SU-DHL-6 (cell line): ENCODE measurements at regions not wholly inside any gene's neighbourhood (a gene's known extent, or its start where the extent isn't known, plus 50 kb on each side); places are given as distances from the start of the nearest gene placed in this dataset.

Experiments used
- H2AFZ ChIP-seq: fragments of 200-600 bp; sonication (generic); 2 replicates; pipeline ENCODE4 v1.6.1; 2014; ENCODE audit warnings: low read depth, mild to moderate bottlenecking, moderate library complexity, mixed read lengths, antibody characterized with exemption, low read length; ENCODE audit not compliant: severe bottlenecking
- H3F3A ChIP-seq: fragments of 200-600 bp; shearing (Covaris generic); 2 replicates; pipeline ENCODE4 v1.6.0; 2016; ENCODE audit warnings: antibody characterized with exemption, mild to moderate bottlenecking; ENCODE audit not compliant: insufficient read depth
- H3K27ac ChIP-seq: fragments of 200-600 bp; sonication (generic); 2 replicates; pipeline ENCODE4 v1.5.1; 2016; ENCODE audit warnings: low read depth, mild to moderate bottlenecking, low read length, moderate library complexity, mixed read lengths
- H3K27me3 ChIP-seq: fragments of 200-600 bp; sonication (generic), shearing (Covaris generic); 2 replicates; pipeline ENCODE4 v1.6.0; 2014; ENCODE audit warnings: mild to moderate bottlenecking, low read length
- H3K36me3 ChIP-seq: fragments of 200-600 bp; sonication (generic); 2 replicates; pipeline ENCODE4 v1.6.1; 2014; ENCODE audit warnings: mild to moderate bottlenecking, low read length, mixed read lengths
- H3K4me2 ChIP-seq: fragments of 300-600, 200-600 bp; shearing (Covaris generic), sonication (generic); 2 replicates; pipeline ENCODE4 v1.6.0; 2014; ENCODE audit warnings: low read length, low read depth, mild to moderate bottlenecking; ENCODE audit not compliant: poor library complexity, severe bottlenecking
- H3K4me3 ChIP-seq: fragments of 200-600 bp; sonication (generic); 2 replicates; pipeline ENCODE4 v1.5.1; 2014; ENCODE audit warnings: antibody characterized with exemption, low read length, mild to moderate bottlenecking, mixed read lengths; ENCODE audit not compliant: insufficient read depth, poor library complexity, severe bottlenecking
- H3K79me2 ChIP-seq: fragments of 200-600 bp; sonication (generic); 2 replicates; pipeline ENCODE4 v1.6.1; 2014; ENCODE audit warnings: mild to moderate bottlenecking, low read length, moderate library complexity; ENCODE audit not compliant: insufficient read depth
- H3K9ac ChIP-seq: fragments of 200-600 bp; sonication (generic); 2 replicates; pipeline ENCODE4 v1.7.0; 2014; ENCODE audit warnings: mild to moderate bottlenecking, low read length
- H3K9me2 ChIP-seq: fragments of 200-600 bp; sonication (generic); replicated peaks from 2 replicates; pipeline ENCODE4 v1.6.1; 2014; ENCODE audit warnings: low read length; ENCODE audit not compliant: insufficient read depth
- H3K9me3 ChIP-seq: fragments of 200-600 bp; sonication (generic); 2 replicates; pipeline ENCODE4 v1.6.1; 2014; ENCODE audit warnings: low read length, mixed read lengths; ENCODE audit not compliant: insufficient read depth
- H4K20me1 ChIP-seq: fragments of 200-600 bp; sonication (generic); 2 replicates; pipeline ENCODE4 v1.6.1; 2014; ENCODE audit warnings: low read depth, mild to moderate bottlenecking, antibody characterized with exemption, low read length, moderate library complexity, mixed read lengths
- CTCF ChIP-seq: fragments of 200-600 bp; sonication (generic); IDR thresholded peaks from one replicate; pipeline ENCODE4 v1.5.1; 2017; ENCODE audit warnings: antibody characterized with exemption, mild to moderate bottlenecking, low read length, moderate library complexity; ENCODE audit not compliant: insufficient read depth, poor library complexity, severe bottlenecking
- EZH2phosphoT487 ChIP-seq: fragments of 200-600 bp; sonication (generic), shearing (Covaris generic); conservative IDR thresholded peaks from 2 replicates; pipeline ENCODE4 v1.6.1; 2018; ENCODE audit warnings: mild to moderate bottlenecking, antibody characterized with exemption, low read length, moderate library complexity, mixed read lengths

GRCh38 chr13:21905486-21905885 is 234.6 kb downstream of the FGF9 start:
- TF ChIP-seq EZH2phosphoT487 (no peak), CTCF (no peak)
- Histone ChIP-seq H2AFZ (no peak overlapping the region), H3K9me2 (no peaks in the 10 kb centered on the region), H3K79me2 (no peaks in the 10 kb centered on the region), H3K27me3 (no peaks in the 10 kb centered on the region), H3K27ac (no peak overlapping the region), H3F3A (no peaks in the 10 kb centered on the region), H3K36me3 (no peaks in the 10 kb centered on the region), H3K9ac (no peak overlapping the region), H3K4me2 (no peak overlapping the region), H3K4me3 (no peak overlapping the region), H3K9me3 (no peaks in the 10 kb centered on the region), H4K20me1 (no peaks in the 10 kb centered on the region)

- Histone ChIP-seq H4K20me1 (no peaks in the 10 kb centered on the region), H3K27me3 (no peaks in the 10 kb centered on the region), H3F3A (no peaks in the 10 kb centered on the region), H3K4me3 (no peak overlapping the region), H3K9ac (no peak overlapping the region), H3K27ac (no peak overlapping the region), H3K36me3 (no peaks in the 10 kb centered on the region), H3K4me2 (no peak overlapping the region), H3K9me3 (no peaks in the 10 kb centered on the region), H2AFZ (no peak overlapping the region), H3K9me2 (no peaks in the 10 kb centered on the region), H3K79me2 (no peaks in the 10 kb centered on the region)
- TF ChIP-seq CTCF (no peak), EZH2phosphoT487 (no peak)
Measured at GRCh38 chr13:21909331-21909730, 238.5 kb downstream of the FGF9 start.

- H2AFZ ChIP-seq, result no peak overlapping the region
- no peaks in the 10 kb centered on the region for H4K20me1 ChIP-seq
- H3K4me2 ChIP-seq, result no peak overlapping the region
- H3K9me3 ChIP-seq, result no peaks in the 10 kb centered on the region
- no peaks in the 10 kb centered on the region for H3K9me2 ChIP-seq
- TF ChIP-seq EZH2phosphoT487, result no peak
- H3K9ac ChIP-seq, result no peak overlapping the region
- H3K4me3 ChIP-seq, result no peak overlapping the region
- H3K79me2 ChIP-seq, result no peaks in the 10 kb centered on the region
- no peaks in the 10 kb centered on the region for H3K36me3 ChIP-seq
- H3K27ac ChIP-seq, result no peak overlapping the region
- H3K27me3 ChIP-seq, result no peaks in the 10 kb centered on the region
- H3F3A ChIP-seq, result no peaks in the 10 kb centered on the region
Measured at GRCh38 chr13:21910546-21910945, 239.7 kb downstream of the FGF9 start.

- Histone ChIP-seq H2AFZ (no peak overlapping the region), H3K27me3 (no peaks in the 10 kb centered on the region), H3K9me3 (no peaks in the 10 kb centered on the region), H3K36me3 (no peaks in the 10 kb centered on the region), H3K9ac (no peak overlapping the region), H3K4me2 (no peak overlapping the region), H4K20me1 (no peaks in the 10 kb centered on the region), H3F3A (no peaks in the 10 kb centered on the region), H3K4me3 (no peak overlapping the region), H3K9me2 (no peaks in the 10 kb centered on the region), H3K27ac (no peak overlapping the region), H3K79me2 (no peaks in the 10 kb centered on the region)
- TF ChIP-seq EZH2phosphoT487 (no peak), CTCF (no peak)
Measured at GRCh38 chr13:21911646-21912298, 240.9 kb downstream of the FGF9 start.
